ENCODE measurements at regions not wholly inside any gene's neighbourhood (a gene's known extent, or its start where the extent isn't known, plus 50 kb on each side); places are given as distances from the start of the nearest gene placed in this dataset.

- no peaks in the 10 kb centered on the region for H3K79me2 ChIP-seq (ENCODE audit: insufficient read depth, low read length)
- ATAC-seq (no peak), FAIRE-seq (no peak), DNase-seq (ENCODE audit: low spot score) (no peak)
- POLR2A ChIA-PET: no interaction called here
- in situ Hi-C loops (cut with HindIII; ENCODE audit: extremely low pct_ligation_motif_present, low pct_unique_long_range_greater_than_20kb) (no loop called here), intact Hi-C loops (cut with micrococcal nuclease; ENCODE audit: unreplicated experiment) (loop anchor here (5.0 kb wide), 1 partner anchor 802 kb away; no protein-coding TSS in a partner anchor)
- no peak for TF ChIP-seq ZNF207 (IDR thresholded peaks at IDR 0.05; ENCODE audit: borderline replicate concordance)
- H3K27me3 ChIP-seq (ENCODE audit: control insufficient read depth in 1 of 2, insufficient read depth in 2 of 2, low read length in 2 of 2): peaks cover 5 to 74% of the 10 kb centered on the region in 2 experiments; a peak in 4 of 5 replicates
- no peak overlapping the region for H3K27ac ChIP-seq (ENCODE audit: extremely low read length, insufficient read depth, low read length)
- no peak overlapping the region for H3K4me3 ChIP-seq (replicated peaks in 1 of 3; ENCODE audit: insufficient read depth in 1 of 3, low read depth in 2 of 3, low read length in 3 of 3)
- CTCF ChIA-PET (ENCODE audit: low intra/inter-chr PET ratio, low total read pairs): no interaction called here
- no TSS peak for BruUV-seq (replicated peaks)
- H3K4me1 ChIP-seq (ENCODE audit: insufficient read depth, low read length): no peaks in the 10 kb centered on the region
- 33% methylated on average over 13 of the region's 13 CpGs for WGBS (ENCODE audit: low lambda C conversion rate)
- H3K9ac ChIP-seq (ENCODE audit: insufficient read depth, low read depth, low read length): no peak overlapping the region
- no peaks in the 10 kb centered on the region for H3K36me3 ChIP-seq (replicated peaks in 1 of 2; ENCODE audit: control insufficient read depth in 1 of 2, insufficient read depth in 2 of 2, low read length in 2 of 2)
- no peak overlapping the region for H3K4me2 ChIP-seq (ENCODE audit: low read depth, low read length)
- no peaks in the 10 kb centered on the region for H3K9me3 ChIP-seq (ENCODE audit: low read length)
- H2AFZ ChIP-seq (ENCODE audit: low read length): no peak overlapping the region
- no peaks in the 10 kb centered on the region for H4K20me1 ChIP-seq (ENCODE audit: insufficient read depth, low read length)
Measured at GRCh38 chr2:71939588-71940535, 207.8 kb downstream of the CYP26B1 start.

- BruUV-seq (replicated peaks): no TSS peak
- intact Hi-C loops (cut with micrococcal nuclease; ENCODE audit: unreplicated experiment): loop anchor here (5.0 kb wide), 1 partner anchor 803 kb away; no protein-coding TSS in a partner anchor
- FAIRE-seq (no peak), ATAC-seq (no peak), DNase-seq (ENCODE audit: low spot score) (no peak)
- Histone ChIP-seq H3K4me2 (ENCODE audit: low read depth, low read length) (no peak overlapping the region), H2AFZ (ENCODE audit: low read length) (no peak overlapping the region), H3K4me3 (replicated peaks in 1 of 3; ENCODE audit: insufficient read depth in 1 of 3, low read depth in 2 of 3, low read length in 3 of 3) (no peak overlapping the region), H3K36me3 (replicated peaks in 1 of 2; ENCODE audit: control insufficient read depth in 1 of 2, insufficient read depth in 2 of 2, low read length in 2 of 2) (no peaks in the 10 kb centered on the region), H3K79me2 (ENCODE audit: insufficient read depth, low read length) (no peaks in the 10 kb centered on the region), H3K4me1 (ENCODE audit: insufficient read depth, low read length) (no peaks in the 10 kb centered on the region), H3K27ac (ENCODE audit: extremely low read length, insufficient read depth, low read length) (no peak overlapping the region), H3K9ac (ENCODE audit: insufficient read depth, low read depth, low read length) (no peak overlapping the region), H3K9me3 (ENCODE audit: low read length) (no peaks in the 10 kb centered on the region), H4K20me1 (ENCODE audit: insufficient read depth, low read length) (no peaks in the 10 kb centered on the region), H3K27me3 (ENCODE audit: control insufficient read depth in 1 of 2, insufficient read depth in 2 of 2, low read length in 2 of 2) (peaks cover 5 to 73% of the 10 kb centered on the region in 2 experiments; a peak in 4 of 5 replicates)
- 23% methylated on average over 11 of the region's 13 CpGs for WGBS (ENCODE audit: low lambda C conversion rate)
- ChIA-PET POLR2A (no interaction called here), CTCF (ENCODE audit: low intra/inter-chr PET ratio, low total read pairs) (no interaction called here)
- in situ Hi-C loops (cut with HindIII; ENCODE audit: extremely low pct_ligation_motif_present, low pct_unique_long_range_greater_than_20kb): no loop called here
- TF ChIP-seq PLSCR1 (CRISPR knock-in tag; IDR thresholded peaks at IDR 0.05; ENCODE audit: borderline replicate concordance) (no peak), CEBPB (IDR thresholded peaks at IDR 0.05; ENCODE audit: borderline replicate concordance, low read depth, low read length) (no peak), MXD4 (CRISPR knock-in tag; IDR thresholded peaks at IDR 0.05) (no peak), ZNF891 (CRISPR knock-in tag; IDR thresholded peaks at IDR 0.05) (no peak), ZNF124 (CRISPR knock-in tag; IDR thresholded peaks at IDR 0.05) (no peak), GABPA (IDR thresholded peaks at IDR 0.05; ENCODE audit: low read depth, low read length) (no peak), GABPA (CRISPR knock-in tag; IDR thresholded peaks at IDR 0.05; ENCODE audit: low read depth) (no peak), ZNF567 (CRISPR knock-in tag; IDR thresholded peaks at IDR 0.05; ENCODE audit: borderline replicate concordance) (no peak), ARNT (IDR thresholded peaks at IDR 0.05) (no peak), ASH2L (IDR thresholded peaks at IDR 0.05; ENCODE audit: insufficient read length, low read depth, low read length) (no peak), ISL2 (CRISPR knock-in tag; IDR thresholded peaks at IDR 0.05) (no peak), KDM1A (CRISPR knock-in tag; IDR thresholded peaks at IDR 0.05) (no peak), KMT2B (CRISPR knock-in tag; IDR thresholded peaks at IDR 0.05) (no peak), GLMP (CRISPR knock-in tag; IDR thresholded peaks at IDR 0.05; ENCODE audit: borderline replicate concordance) (no peak), ZNF333 (CRISPR knock-in tag; IDR thresholded peaks at IDR 0.05; ENCODE audit: borderline replicate concordance) (no peak)
Measured at GRCh38 chr2:71938659-71939587, 208.7 kb downstream of the CYP26B1 start.

All from HepG2 (cell line).